HG02970 (cell line): ENCODE measurements at regions not wholly inside any gene's neighbourhood (a gene's known extent, or its start where the extent isn't known, plus 50 kb on each side); places are given as distances from the start of the nearest gene placed in this dataset.
"Not testable (repeated sequence)": the region's sequence is repeated elsewhere in the genome, so short reads cannot be mapped to it uniquely, and the experiment has no call there.

Source experiments
- ATAC-seq: cut with Tn5 transposase; IDR thresholded peaks from one replicate; pipeline ENCODE4 v1.9.1; 2021; ENCODE audit warnings: mild to moderate bottlenecking, moderate library complexity, moderate number of reproducible peaks; ENCODE audit not compliant: unreplicated experiment, low FRiP score

- ATAC-seq = no peak
Measured at GRCh38 chr6:168948990-168949531, 304.6 kb downstream of the THBS2 start.

- ATAC-seq = no peak
Measured at GRCh38 chr6:168948002-168948401, 305.6 kb downstream of the THBS2 start.

- no peak for ATAC-seq
Measured at GRCh38 chr6:168943231-168943905, 310.3 kb downstream of the THBS2 start.

- ATAC-seq = no peak
Measured at GRCh38 chr6:168942646-168943045, 311.0 kb downstream of the THBS2 start.

- no peak for ATAC-seq
Measured at GRCh38 chr6:168941036-168941435, 312.6 kb downstream of the THBS2 start.

GRCh38 chr6:168939796-168940195, 313.9 kb downstream of the THBS2 start:
- ATAC-seq = no peak

GRCh38 chr6:168939041-168939440, 314.6 kb downstream of the THBS2 start:
- no peak for ATAC-seq

- ATAC-seq = no peak
Measured at GRCh38 chr6:168938546-168938945, 315.1 kb downstream of the THBS2 start.

GRCh38 chr6:168937054-168937453, 316.6 kb downstream of the THBS2 start:
- no peak for ATAC-seq

GRCh38 chr6:168935628-168936010, 318.0 kb downstream of the THBS2 start:
- no peak for ATAC-seq

- no peak for ATAC-seq
Measured at GRCh38 chr6:168934660-168935627, 318.7 kb downstream of the THBS2 start.

- ATAC-seq = not testable (repeated sequence)
Measured at GRCh38 chr6:168932171-168932570, 321.5 kb downstream of the THBS2 start.

GRCh38 chr6:168931072-168931471, 322.6 kb downstream of the THBS2 start:
- not testable (repeated sequence) for ATAC-seq

GRCh38 chr6:168929871-168930450, 323.7 kb downstream of the THBS2 start:
- no peak for ATAC-seq

GRCh38 chr6:168928012-168928411, 325.6 kb downstream of the THBS2 start:
- ATAC-seq = no peak

GRCh38 chr6:168927026-168927425, 326.6 kb downstream of the THBS2 start:
- ATAC-seq = no peak

- no peak for ATAC-seq
Measured at GRCh38 chr6:168926306-168926705, 327.3 kb downstream of the THBS2 start.

GRCh38 chr6:168925671-168926070, 328.0 kb downstream of the THBS2 start:
- ATAC-seq = no peak

- no peak for ATAC-seq
Measured at GRCh38 chr6:168923171-168923570, 330.5 kb downstream of the THBS2 start.

GRCh38 chr6:168922436-168922835, 331.2 kb downstream of the THBS2 start:
- ATAC-seq = no peak

- no peak for ATAC-seq
Measured at GRCh38 chr6:168920289-168920688, 333.4 kb downstream of the THBS2 start.
